ENCODE measurements at regions not wholly inside any gene's neighbourhood (a gene's known extent, or its start where the extent isn't known, plus 50 kb on each side); places are given as distances from the start of the nearest gene placed in this dataset.

GRCh38 chr6:167446046-167446445, 121.2 kb downstream of the TTLL2 start:
- ATAC-seq (no peak), DNase-seq (no peak)
- no peak overlapping the region for H3K4me3 Mint-ChIP-seq
- H3K9me3 Mint-ChIP-seq: no peaks in the 10 kb centered on the region
- H3K27ac Mint-ChIP-seq: no peak overlapping the region
- H3K27me3 Mint-ChIP-seq: peaks cover 7% of the 10 kb centered on the region
- no peaks in the 10 kb centered on the region for H3K4me1 Mint-ChIP-seq

DNA sequence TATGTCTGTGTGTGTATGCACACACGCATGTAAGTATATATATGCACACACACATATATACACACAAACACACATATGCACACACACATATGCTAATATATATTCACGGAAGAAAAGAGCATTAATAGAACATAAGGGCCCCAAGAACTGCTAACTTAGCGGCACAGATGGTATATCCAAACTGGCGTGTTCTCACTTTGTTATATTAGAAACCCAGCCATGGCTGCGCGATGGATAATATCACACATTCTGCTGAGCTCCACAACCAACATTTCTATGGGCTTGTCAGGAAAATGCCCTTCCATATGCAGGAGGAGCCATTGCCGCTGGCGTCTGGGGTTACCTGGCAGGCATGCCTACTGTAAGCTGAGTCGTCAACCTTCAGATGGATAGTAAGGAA, 122.1 kb downstream of the TTLL2 start:
- ATAC-seq: no peak
- H3K27ac Mint-ChIP-seq: peak overlapping the region in 1 of 2 donors; percentile 67
- H3K27me3 Mint-ChIP-seq: peaks cover 7% of the 10 kb centered on the region
- H3K4me3 Mint-ChIP-seq: no peak overlapping the region
- H3K9me3 Mint-ChIP-seq: no peaks in the 10 kb centered on the region
- no peaks in the 10 kb centered on the region for H3K4me1 Mint-ChIP-seq
- no peak for DNase-seq

- no peak for DNase-seq
- no peak for ATAC-seq
- no peaks in the 10 kb centered on the region for H3K4me1 Mint-ChIP-seq
- no peak overlapping the region for H3K27ac Mint-ChIP-seq
- H3K9me3 Mint-ChIP-seq: no peaks in the 10 kb centered on the region
- H3K4me3 Mint-ChIP-seq: no peak overlapping the region
- no peaks in the 10 kb centered on the region for H3K27me3 Mint-ChIP-seq
Observed at GRCh38 chr6:167448378-167448777, 123.5 kb downstream of the TTLL2 start.

- H3K4me3 Mint-ChIP-seq: no peak overlapping the region
- no peaks in the 10 kb centered on the region for H3K4me1 Mint-ChIP-seq
- DNase-seq (no peak), ATAC-seq (no peak)
- H3K9me3 Mint-ChIP-seq: no peaks in the 10 kb centered on the region
- no peak overlapping the region for H3K27ac Mint-ChIP-seq
- H3K27me3 Mint-ChIP-seq: no peaks in the 10 kb centered on the region
Observed at GRCh38 chr6:167449094-167449861, 124.4 kb downstream of the TTLL2 start.

- H3K4me1 Mint-ChIP-seq: no peaks in the 10 kb centered on the region
- ATAC-seq: no peak
Observed at GRCh38 chr6:167450626-167451025, 125.7 kb downstream of the TTLL2 start.

GRCh38 chr6:167452338-167453081, 127.6 kb downstream of the TTLL2 start:
- Mint-ChIP-seq H3K9me3 (no peaks in the 10 kb centered on the region), H3K4me1 (no peaks in the 10 kb centered on the region), H3K4me3 (no peak overlapping the region), H3K27ac (no peak overlapping the region), H3K27me3 (no peaks in the 10 kb centered on the region)
- DNase-seq (no peak), ATAC-seq (peak; percentile 35)

More at GRCh38 chr6:167450626-167451025, 125.7 kb downstream of the TTLL2 start:
- no peaks in the 10 kb centered on the region for H3K9me3 Mint-ChIP-seq
- DNase-seq: no peak
- H3K27me3 Mint-ChIP-seq: no peaks in the 10 kb centered on the region
- no peak overlapping the region for H3K4me3 Mint-ChIP-seq
- H3K27ac Mint-ChIP-seq: no peak overlapping the region

- Mint-ChIP-seq H3K9me3 (no peaks in the 10 kb centered on the region), H3K27ac (no peak overlapping the region), H3K27me3 (no peaks in the 10 kb centered on the region), H3K4me3 (no peak overlapping the region), H3K4me1 (no peaks in the 10 kb centered on the region)
- ATAC-seq (no peak), DNase-seq (no peak)
Observed at GRCh38 chr6:167453082-167453446, 128.2 kb downstream of the TTLL2 start.

GRCh38 chr6:167454003-167454402, 129.1 kb downstream of the TTLL2 start:
- Mint-ChIP-seq H3K27ac (no peak overlapping the region), H3K27me3 (no peaks in the 10 kb centered on the region), H3K4me3 (no peak overlapping the region), H3K9me3 (no peaks in the 10 kb centered on the region), H3K4me1 (no peaks in the 10 kb centered on the region)
- ATAC-seq: no peak
- DNase-seq: no peak

DNA sequence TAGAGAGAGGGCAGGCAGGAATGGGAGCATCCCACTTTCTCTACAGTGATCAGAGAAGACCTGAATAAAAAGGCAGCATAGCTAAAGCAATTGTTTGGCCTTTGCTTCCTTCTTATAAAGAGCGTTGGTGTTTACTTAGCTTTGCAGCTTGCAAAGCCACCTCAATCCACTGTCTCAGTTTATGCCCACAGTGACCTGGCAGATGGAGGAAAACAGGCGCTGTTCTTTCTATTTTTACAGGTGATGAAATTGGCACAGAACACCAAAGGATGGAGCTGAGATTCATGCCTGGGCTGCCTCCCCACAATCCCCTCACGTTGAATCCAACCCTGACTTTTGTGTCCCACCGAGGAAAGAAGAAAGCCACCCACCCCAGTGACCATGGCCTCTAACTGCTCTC, 130.5 kb downstream of the TTLL2 start:
- no peak overlapping the region for H3K27ac Mint-ChIP-seq
- ATAC-seq (no peak), DNase-seq (no peak)
- H3K4me1 Mint-ChIP-seq: no peaks in the 10 kb centered on the region
- no peak overlapping the region for H3K4me3 Mint-ChIP-seq
- H3K9me3 Mint-ChIP-seq: no peaks in the 10 kb centered on the region
- peaks cover under 1% of the 10 kb centered on the region for H3K27me3 Mint-ChIP-seq

- DNase-seq (no peak), ATAC-seq (no peak)
- peaks cover 19% of the 10 kb centered on the region for H3K27me3 Mint-ChIP-seq
- no peaks in the 10 kb centered on the region for H3K9me3 Mint-ChIP-seq
- no peaks in the 10 kb centered on the region for H3K4me1 Mint-ChIP-seq
- H3K27ac Mint-ChIP-seq: no peak overlapping the region
- no peak overlapping the region for H3K4me3 Mint-ChIP-seq
Observed at GRCh38 chr6:167462514-167463312, 137.8 kb downstream of the TTLL2 start.

DNA sequence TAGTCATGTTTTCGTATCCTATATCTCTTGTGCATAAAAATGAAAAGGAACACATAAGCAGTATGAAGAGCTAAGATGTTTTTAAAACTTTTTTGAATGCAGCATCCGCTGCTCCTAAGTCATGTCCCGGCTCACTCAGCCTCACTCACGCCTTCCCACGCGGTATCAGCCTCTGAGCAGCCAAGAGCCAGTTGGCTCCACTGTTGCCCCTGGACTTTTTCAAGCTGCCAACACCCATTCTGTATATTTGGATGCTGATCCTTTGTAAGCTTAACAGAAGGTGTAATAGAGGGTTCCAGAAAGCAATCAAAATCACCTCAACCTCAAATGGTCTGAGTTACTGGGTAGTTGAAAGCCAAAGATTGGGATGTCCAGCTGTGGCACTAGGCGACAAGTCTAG, 139.3 kb downstream of the TTLL2 start:
- H3K9me3 Mint-ChIP-seq: no peaks in the 10 kb centered on the region
- ATAC-seq (no peak), DNase-seq (no peak)
- no peak overlapping the region for H3K4me3 Mint-ChIP-seq
- H3K4me1 Mint-ChIP-seq: peaks cover 5% of the 10 kb centered on the region
- peaks cover 20% of the 10 kb centered on the region for H3K27me3 Mint-ChIP-seq
- H3K27ac Mint-ChIP-seq: no peak overlapping the region

DNA sequence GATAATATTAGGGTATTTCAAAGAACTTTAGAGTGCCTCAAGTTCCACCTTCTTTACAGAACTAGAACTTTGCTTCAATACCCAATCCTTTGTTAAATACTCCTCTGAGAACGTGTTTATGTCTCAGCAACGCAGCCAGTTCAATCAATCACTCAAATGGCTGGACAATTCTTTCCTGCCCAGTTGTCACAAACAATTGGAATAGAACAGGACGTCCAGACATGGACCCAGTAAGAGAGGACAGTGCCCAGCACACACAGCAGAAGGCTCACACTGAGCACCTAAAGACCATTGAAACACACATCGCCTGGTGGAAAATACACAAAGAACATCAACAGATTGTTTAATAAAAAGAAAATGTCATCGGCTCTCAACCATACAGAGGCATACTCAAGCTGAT, 140.6 kb downstream of the TTLL2 start:
- H3K4me3 Mint-ChIP-seq: no peak overlapping the region
- H3K9me3 Mint-ChIP-seq: no peaks in the 10 kb centered on the region
- DNase-seq (no peak), ATAC-seq (no peak)
- peaks cover 7% of the 10 kb centered on the region for H3K4me1 Mint-ChIP-seq
- no peak overlapping the region for H3K27ac Mint-ChIP-seq
- H3K27me3 Mint-ChIP-seq: peaks cover 18% of the 10 kb centered on the region

DNA sequence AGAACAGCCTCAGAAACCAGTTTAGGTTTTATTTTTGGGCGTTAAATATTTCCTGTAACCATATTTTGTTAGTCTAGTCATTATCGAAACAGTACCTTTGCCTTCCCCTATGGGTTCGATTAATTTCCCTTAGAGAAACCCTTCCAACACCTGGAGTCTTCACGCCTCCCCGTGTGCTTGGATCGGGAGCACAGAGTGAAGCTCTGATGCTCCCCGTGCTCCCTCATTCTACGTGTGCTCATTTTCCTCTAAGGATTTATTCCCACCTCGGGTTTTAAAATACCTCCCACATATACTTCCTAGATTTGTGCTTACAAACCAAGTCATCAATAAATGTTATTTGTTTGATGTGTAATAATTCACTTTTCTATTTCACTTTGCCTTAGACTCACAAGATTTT, 142.4 kb downstream of the TTLL2 start:
- H3K9me3 Mint-ChIP-seq: no peaks in the 10 kb centered on the region
- H3K27ac Mint-ChIP-seq: no peak overlapping the region
- H3K27me3 Mint-ChIP-seq: peaks cover 9% of the 10 kb centered on the region
- ATAC-seq (no peak), DNase-seq (no peak)
- H3K4me3 Mint-ChIP-seq: no peak overlapping the region
- peaks cover 7% of the 10 kb centered on the region for H3K4me1 Mint-ChIP-seq

- H3K27me3 Mint-ChIP-seq: peaks cover 9% of the 10 kb centered on the region
- peak overlapping the region in 1 of 2 donors; percentile 27 for H3K27ac Mint-ChIP-seq
- H3K4me1 Mint-ChIP-seq: peaks cover 7% of the 10 kb centered on the region
- DNase-seq (no peak), ATAC-seq (no peak)
- no peak overlapping the region for H3K4me3 Mint-ChIP-seq
- H3K9me3 Mint-ChIP-seq: no peaks in the 10 kb centered on the region
Observed at GRCh38 chr6:167467793-167468431, 143.0 kb downstream of the TTLL2 start.

- ATAC-seq: no peak
- Mint-ChIP-seq H3K4me3 (no peak overlapping the region), H3K9me3 (no peaks in the 10 kb centered on the region), H3K27me3 (peaks cover 9% of the 10 kb centered on the region), H3K4me1 (peaks cover 7% of the 10 kb centered on the region), H3K27ac (no peak overlapping the region)
- no peak for DNase-seq
Observed at GRCh38 chr6:167469101-167469500, 144.2 kb downstream of the TTLL2 start.

Data from stimulated activated naive CD8-positive, alpha-beta T cell treated with anti-CD3 and anti-CD28 coated beads, Interleukin-15, amount 100 ng/mL, for 72 hours (primary cell).